BE2C (cell line): ENCODE measurements at regions not wholly inside any gene's neighbourhood (a gene's known extent, or its start where the extent isn't known, plus 50 kb on each side); places are given as distances from the start of the nearest gene placed in this dataset.

Experiments used
- DNase-seq: peaks from one replicate; pipeline ENCODE4 v3.0.0-alpha.2; 2020
- H3K27me3 ChIP-seq: fragments of 250-450 bp; sonication (Bioruptor Pico); 2 replicates; pipeline ENCODE4 v1.5.1; 2020; ENCODE audit warnings: mild to moderate bottlenecking
- H3K36me3 ChIP-seq: fragments of 250-450 bp; sonication (Bioruptor Pico); 2 replicates; pipeline ENCODE4 v1.5.1; 2020; ENCODE audit warnings: mild to moderate bottlenecking
- H3K4me1 ChIP-seq: fragments of 250-450 bp; sonication (Bioruptor Pico); 2 replicates; pipeline ENCODE4 v1.5.1; 2020
- H3K4me3 ChIP-seq: 2 replicates; pipeline ENCODE4 v1.5.1; 2011; ENCODE audit warnings: low read depth, low read length
- H3K9me3 ChIP-seq: fragments of 250-450 bp; sonication (Bioruptor Pico); 2 replicates; pipeline ENCODE4 v1.5.1; 2020
- TF ChIP-seq, protein P1 (sequence below): IDR thresholded peaks from 2 replicates; pipeline ENCODE4 v1.5.1; 2012; ENCODE audit warnings: mild to moderate bottlenecking, low read depth, low read length

- H3K9me3 ChIP-seq, result no peaks in the 10 kb centered on the region; the same call in 1 of the 2 replicates
Measured at GRCh38 chr4:19366916-19367315, 884.8 kb upstream of the SLIT2 start.

GRCh38 chr4:19358015-19358414 is 893.7 kb upstream of the SLIT2 start:
- Histone ChIP-seq H3K27me3 (no peaks in the 10 kb centered on the region), H3K4me3 (no peak overlapping the region), H3K9me3 (no peaks in the 10 kb centered on the region; the same call in 1 of the 2 replicates), H3K4me1 (no peaks in the 10 kb centered on the region), H3K36me3 (no peaks in the 10 kb centered on the region)
- TF ChIP-seq, protein P1, sequence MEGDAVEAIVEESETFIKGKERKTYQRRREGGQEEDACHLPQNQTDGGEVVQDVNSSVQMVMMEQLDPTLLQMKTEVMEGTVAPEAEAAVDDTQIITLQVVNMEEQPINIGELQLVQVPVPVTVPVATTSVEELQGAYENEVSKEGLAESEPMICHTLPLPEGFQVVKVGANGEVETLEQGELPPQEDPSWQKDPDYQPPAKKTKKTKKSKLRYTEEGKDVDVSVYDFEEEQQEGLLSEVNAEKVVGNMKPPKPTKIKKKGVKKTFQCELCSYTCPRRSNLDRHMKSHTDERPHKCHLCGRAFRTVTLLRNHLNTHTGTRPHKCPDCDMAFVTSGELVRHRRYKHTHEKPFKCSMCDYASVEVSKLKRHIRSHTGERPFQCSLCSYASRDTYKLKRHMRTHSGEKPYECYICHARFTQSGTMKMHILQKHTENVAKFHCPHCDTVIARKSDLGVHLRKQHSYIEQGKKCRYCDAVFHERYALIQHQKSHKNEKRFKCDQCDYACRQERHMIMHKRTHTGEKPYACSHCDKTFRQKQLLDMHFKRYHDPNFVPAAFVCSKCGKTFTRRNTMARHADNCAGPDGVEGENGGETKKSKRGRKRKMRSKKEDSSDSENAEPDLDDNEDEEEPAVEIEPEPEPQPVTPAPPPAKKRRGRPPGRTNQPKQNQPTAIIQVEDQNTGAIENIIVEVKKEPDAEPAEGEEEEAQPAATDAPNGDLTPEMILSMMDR, result no peak
- DNase-seq, result no peak

More at GRCh38 chr4:19366916-19367315, 884.8 kb upstream of the SLIT2 start:
- no peak for DNase-seq
- H3K4me3 ChIP-seq, result no peak overlapping the region
- no peaks in the 10 kb centered on the region for H3K36me3 ChIP-seq
- TF ChIP-seq, protein P1, result no peak
- no peaks in the 10 kb centered on the region for H3K27me3 ChIP-seq
- no peaks in the 10 kb centered on the region for H3K4me1 ChIP-seq

DNA sequence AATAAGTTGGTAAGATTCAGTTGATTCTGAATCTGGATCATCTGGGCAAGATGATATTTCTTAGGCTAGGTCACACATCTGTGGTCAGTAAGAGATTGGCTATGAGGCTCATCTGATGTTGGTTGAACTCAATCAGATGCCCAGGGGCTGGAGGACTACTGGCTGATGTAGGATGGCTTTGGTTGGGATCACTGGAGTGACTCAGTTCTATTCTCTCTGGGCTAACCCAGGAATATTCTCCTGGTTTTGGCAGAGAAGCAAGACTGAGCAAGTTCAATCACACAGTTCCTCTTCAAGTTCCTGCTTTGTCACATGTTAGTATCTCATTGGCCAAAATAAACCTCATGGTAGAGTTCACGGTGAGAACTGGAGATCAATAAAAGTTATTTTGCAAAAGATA is 902.3 kb upstream of the SLIT2 start:
- TF ChIP-seq, protein P1, result no peak
- no peak for DNase-seq
- Histone ChIP-seq H3K36me3 (no peaks in the 10 kb centered on the region), H3K4me3 (no peak overlapping the region), H3K4me1 (no peaks in the 10 kb centered on the region), H3K9me3 (no peaks in the 10 kb centered on the region), H3K27me3 (no peaks in the 10 kb centered on the region)

- Histone ChIP-seq H3K36me3 (no peaks in the 10 kb centered on the region), H3K27me3 (no peaks in the 10 kb centered on the region), H3K4me1 (no peaks in the 10 kb centered on the region), H3K9me3 (no peaks in the 10 kb centered on the region), H3K4me3 (no peak overlapping the region)
- TF ChIP-seq, protein P1, result no peak
- no peak for DNase-seq
Measured at GRCh38 chr4:19348746-19349145, 903.0 kb upstream of the SLIT2 start.

DNA sequence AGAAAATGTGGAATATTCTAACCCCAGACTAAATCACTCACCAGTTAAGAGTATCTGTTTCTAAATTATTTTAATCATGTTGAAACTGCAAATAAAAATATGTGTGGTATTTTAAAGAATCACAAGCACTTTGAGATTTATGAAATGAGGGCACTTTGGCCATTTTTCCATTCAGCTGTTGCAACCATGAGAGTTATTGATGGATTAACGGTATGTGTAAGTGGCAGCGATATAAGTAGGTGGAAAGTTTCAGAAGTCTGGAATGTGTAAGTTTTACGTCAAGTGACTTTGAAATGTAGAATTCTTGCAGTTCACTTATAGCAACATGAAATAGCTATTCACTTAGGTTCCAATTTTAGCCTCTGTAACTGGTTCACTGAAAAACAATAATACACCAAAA is 905.1 kb upstream of the SLIT2 start:
- no peak for DNase-seq
- Histone ChIP-seq H3K9me3 (no peaks in the 10 kb centered on the region), H3K27me3 (no peaks in the 10 kb centered on the region), H3K36me3 (no peaks in the 10 kb centered on the region), H3K4me1 (no peaks in the 10 kb centered on the region), H3K4me3 (no peak overlapping the region)
- TF ChIP-seq, protein P1, result no peak

GRCh38 chr4:19329631-19330030 is 922.1 kb upstream of the SLIT2 start:
- Histone ChIP-seq H3K4me1 (no peaks in the 10 kb centered on the region), H3K4me3 (no peak overlapping the region), H3K36me3 (no peaks in the 10 kb centered on the region), H3K9me3 (no peaks in the 10 kb centered on the region), H3K27me3 (no peaks in the 10 kb centered on the region)
- TF ChIP-seq, protein P1, result no peak
- DNase-seq, result no peak
